Endothelial cell (in vitro differentiated cells): ENCODE measurements at regions not wholly inside any gene's neighbourhood (a gene's known extent, or its start where the extent isn't known, plus 50 kb on each side); places are given as distances from the start of the nearest gene placed in this dataset.

Source experiments
- DNase-seq: peaks from one replicate; pipeline ENCODE4 v3.0.0; 2021; ENCODE audit warnings: low spot score
- H3K27ac Mint-ChIP-seq: one replicate; pipeline ENCODE4 v1.8.0; 2021; ENCODE audit warnings: mixed read lengths, inconsistent platforms; ENCODE audit not compliant: unreplicated experiment
- H3K27me3 Mint-ChIP-seq: one replicate; pipeline ENCODE4 v1.8.0; 2021; ENCODE audit warnings: mild to moderate bottlenecking, moderate library complexity, mixed read lengths, inconsistent platforms; ENCODE audit not compliant: unreplicated experiment
- H3K36me3 Mint-ChIP-seq: one replicate; pipeline ENCODE4 v1.8.0; 2021; ENCODE audit warnings: mild to moderate bottlenecking, low read depth, mixed read lengths, inconsistent platforms; ENCODE audit not compliant: unreplicated experiment
- H3K4me1 Mint-ChIP-seq: one replicate; pipeline ENCODE4 v1.8.0; 2021; ENCODE audit warnings: mild to moderate bottlenecking, mixed read lengths, inconsistent platforms; ENCODE audit not compliant: unreplicated experiment
- H3K4me3 Mint-ChIP-seq: one replicate; pipeline ENCODE4 v1.8.0; 2021; ENCODE audit warnings: mild to moderate bottlenecking, mixed read lengths, inconsistent platforms; ENCODE audit not compliant: unreplicated experiment
- H3K9me3 Mint-ChIP-seq: one replicate; pipeline ENCODE4 v1.8.0; 2021; ENCODE audit warnings: mixed read lengths, inconsistent platforms; ENCODE audit not compliant: unreplicated experiment
- CTCF ChIP-seq: fragments of 200-600 bp; sonication (generic); IDR thresholded peaks from one replicate; pipeline ENCODE4 v1.5.0; 2021; ENCODE audit warnings: antibody characterized with exemption; ENCODE audit not compliant: unreplicated experiment

GRCh38 chr5:8012131-8012977 is 143.4 kb downstream of the MTRR start:
- no peaks in the 10 kb centered on the region for H3K9me3 Mint-ChIP-seq
- no peaks in the 10 kb centered on the region for H3K4me1 Mint-ChIP-seq

DNA sequence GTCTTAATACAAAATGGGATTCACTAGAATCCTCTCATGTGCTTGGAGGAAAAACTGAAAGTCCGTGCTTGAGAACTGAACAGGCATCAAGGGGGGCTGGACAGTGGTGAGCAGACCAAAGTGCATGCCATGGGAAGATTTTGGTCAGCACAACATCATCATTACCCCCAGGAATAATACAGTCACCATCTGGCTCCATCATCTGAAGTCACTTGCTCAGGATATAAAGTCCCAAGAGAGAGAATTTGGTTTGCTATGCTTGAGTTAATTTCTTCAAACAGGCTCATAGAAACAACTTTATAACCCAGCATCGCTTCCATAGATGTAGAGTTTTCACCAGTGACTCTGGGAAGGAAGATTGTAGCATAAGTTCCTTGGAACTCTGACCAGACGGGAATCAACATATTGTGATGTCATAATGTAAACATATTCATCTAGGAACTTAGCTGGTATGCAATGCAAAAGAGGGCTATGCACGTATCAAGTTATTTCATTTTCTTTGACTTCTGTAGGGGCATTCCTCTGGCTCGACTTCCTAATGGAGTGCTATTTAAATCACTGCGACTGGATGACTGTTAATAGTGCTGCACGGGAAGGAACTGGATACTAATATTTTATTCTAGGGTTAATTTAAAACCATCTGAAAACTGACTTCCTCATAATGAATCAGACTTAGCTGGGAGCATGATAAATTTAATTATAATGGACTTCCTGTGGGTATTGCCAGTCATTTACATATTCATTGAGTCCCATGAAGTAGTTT is 145.2 kb downstream of the MTRR start:
- Mint-ChIP-seq H3K36me3 (no peaks in the 10 kb centered on the region), H3K4me1 (no peaks in the 10 kb centered on the region), H3K27me3 (peaks cover 2% of the 10 kb centered on the region), H3K4me3 (no peak overlapping the region), H3K27ac (no peak overlapping the region), H3K9me3 (no peaks in the 10 kb centered on the region)
- no peak for TF ChIP-seq CTCF
- DNase-seq, result no peak

More at GRCh38 chr5:8012131-8012977, 143.4 kb downstream of the MTRR start:
- no peak for TF ChIP-seq CTCF
- no peak for DNase-seq
- no peak overlapping the region for H3K27ac Mint-ChIP-seq
- no peaks in the 10 kb centered on the region for H3K36me3 Mint-ChIP-seq
- peaks cover 2% of the 10 kb centered on the region for H3K27me3 Mint-ChIP-seq
- H3K4me3 Mint-ChIP-seq, result no peak overlapping the region

DNA sequence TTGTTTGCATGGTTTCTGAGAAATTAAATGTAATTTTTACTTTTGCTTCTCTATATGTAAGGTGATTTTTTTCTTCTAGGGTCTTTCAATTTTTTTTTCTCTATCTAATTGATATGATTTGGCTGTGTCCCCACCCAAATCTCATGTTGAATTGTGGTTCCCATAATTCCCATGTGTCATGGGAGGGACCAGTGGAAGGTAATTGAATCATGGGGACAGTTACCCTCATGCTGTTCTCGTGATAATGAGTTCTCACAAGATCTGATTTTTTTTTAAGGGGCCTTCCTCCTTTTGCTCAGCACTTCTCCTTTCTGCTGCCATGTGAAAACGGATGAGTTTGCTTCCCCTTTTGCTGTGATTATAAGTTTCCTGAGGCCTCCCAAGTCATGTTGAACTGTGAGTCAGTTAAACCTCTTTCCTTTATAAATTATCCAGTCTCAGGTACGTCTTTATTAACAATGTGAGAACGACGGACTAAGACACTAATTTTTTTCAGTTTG is 150.8 kb downstream of the MTRR start:
- Mint-ChIP-seq H3K9me3 (no peaks in the 10 kb centered on the region), H3K27ac (no peak overlapping the region), H3K4me3 (no peak overlapping the region), H3K4me1 (no peaks in the 10 kb centered on the region), H3K27me3 (no peaks in the 10 kb centered on the region), H3K36me3 (no peaks in the 10 kb centered on the region)
- no peak for DNase-seq
- no peak for TF ChIP-seq CTCF

DNA sequence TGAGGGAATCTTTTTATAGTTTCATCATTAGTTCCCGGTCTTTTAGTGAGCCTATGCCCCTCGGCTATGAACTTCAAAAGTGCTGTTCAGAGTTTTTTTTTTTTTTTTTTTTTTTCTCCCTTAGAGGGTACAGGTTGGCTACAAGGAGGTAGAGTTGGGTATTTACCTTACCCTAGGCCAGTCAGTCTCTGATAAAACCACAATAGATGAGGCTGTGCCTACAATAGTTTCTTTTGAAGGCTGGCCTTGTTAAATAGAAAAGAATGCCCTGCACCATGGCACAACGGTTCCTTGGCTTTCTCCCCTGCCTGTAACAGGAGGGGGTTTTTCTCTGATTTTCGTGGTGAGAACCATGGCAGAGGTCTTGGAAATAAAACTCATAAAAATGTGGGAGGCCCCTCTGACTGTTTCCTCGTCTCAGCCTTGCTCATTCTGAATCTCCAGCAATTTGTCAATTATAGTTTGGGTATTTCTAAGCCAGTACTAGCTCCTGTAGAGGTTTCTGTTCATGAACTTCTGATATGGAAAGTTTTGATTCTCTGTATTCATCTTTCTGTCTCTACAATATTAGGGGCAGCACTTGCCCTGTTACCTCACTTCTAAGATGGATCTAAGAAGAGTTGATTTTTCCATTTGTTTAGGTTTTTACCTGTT is 152.0 kb downstream of the MTRR start:
- no peak overlapping the region for H3K4me3 Mint-ChIP-seq
- H3K27ac Mint-ChIP-seq, result no peak overlapping the region
- DNase-seq, result no peak
- no peaks in the 10 kb centered on the region for H3K36me3 Mint-ChIP-seq
- H3K4me1 Mint-ChIP-seq, result no peaks in the 10 kb centered on the region
- no peak for TF ChIP-seq CTCF
- H3K9me3 Mint-ChIP-seq, result no peaks in the 10 kb centered on the region
- H3K27me3 Mint-ChIP-seq, result no peaks in the 10 kb centered on the region
